AG10803 (cell line): ENCODE measurements at regions not wholly inside any gene's neighbourhood (a gene's known extent, or its start where the extent isn't known, plus 50 kb on each side); places are given as distances from the start of the nearest gene placed in this dataset.

Experiments used
- DNase-seq: peaks from one replicate; pipeline ENCODE4 v3.0.0; 2010; ENCODE audit warnings: low read depth
- H3K4me3 ChIP-seq: 2 replicates; pipeline ENCODE4 v1.5.1; 2011; ENCODE audit warnings: mild to moderate bottlenecking, low read length, control low read depth
- TF ChIP-seq, protein P1 (sequence below): conservative IDR thresholded peaks from 2 replicates; pipeline ENCODE4 v1.5.1; 2011; ENCODE audit warnings: mild to moderate bottlenecking, low read length, control low read depth, inconsistent platforms

DNA sequence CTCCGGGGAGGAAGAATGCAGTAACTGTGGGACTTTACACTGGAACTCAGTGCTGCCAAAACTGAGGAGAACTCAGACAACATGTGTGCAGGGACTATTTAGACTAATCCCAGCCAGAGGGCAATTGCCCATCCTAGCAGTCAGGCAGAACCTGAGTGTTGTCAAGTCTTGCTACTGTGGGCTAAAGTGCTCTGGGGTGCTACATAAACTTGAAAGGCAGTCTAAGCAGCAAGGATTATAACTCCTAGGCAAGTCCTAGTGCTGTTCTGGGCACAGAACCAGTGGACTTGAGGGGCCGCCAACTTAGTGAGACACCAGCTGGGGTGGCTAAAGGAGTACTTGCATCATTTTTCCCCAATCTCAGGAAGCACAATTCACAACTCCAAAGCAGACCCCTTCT lies 363.8 kb upstream of the PTCHD4 start:
- H3K4me3 ChIP-seq, result no peak overlapping the region
- TF ChIP-seq, protein P1, sequence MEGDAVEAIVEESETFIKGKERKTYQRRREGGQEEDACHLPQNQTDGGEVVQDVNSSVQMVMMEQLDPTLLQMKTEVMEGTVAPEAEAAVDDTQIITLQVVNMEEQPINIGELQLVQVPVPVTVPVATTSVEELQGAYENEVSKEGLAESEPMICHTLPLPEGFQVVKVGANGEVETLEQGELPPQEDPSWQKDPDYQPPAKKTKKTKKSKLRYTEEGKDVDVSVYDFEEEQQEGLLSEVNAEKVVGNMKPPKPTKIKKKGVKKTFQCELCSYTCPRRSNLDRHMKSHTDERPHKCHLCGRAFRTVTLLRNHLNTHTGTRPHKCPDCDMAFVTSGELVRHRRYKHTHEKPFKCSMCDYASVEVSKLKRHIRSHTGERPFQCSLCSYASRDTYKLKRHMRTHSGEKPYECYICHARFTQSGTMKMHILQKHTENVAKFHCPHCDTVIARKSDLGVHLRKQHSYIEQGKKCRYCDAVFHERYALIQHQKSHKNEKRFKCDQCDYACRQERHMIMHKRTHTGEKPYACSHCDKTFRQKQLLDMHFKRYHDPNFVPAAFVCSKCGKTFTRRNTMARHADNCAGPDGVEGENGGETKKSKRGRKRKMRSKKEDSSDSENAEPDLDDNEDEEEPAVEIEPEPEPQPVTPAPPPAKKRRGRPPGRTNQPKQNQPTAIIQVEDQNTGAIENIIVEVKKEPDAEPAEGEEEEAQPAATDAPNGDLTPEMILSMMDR, result no peak
- DNase-seq, result no peak

DNA sequence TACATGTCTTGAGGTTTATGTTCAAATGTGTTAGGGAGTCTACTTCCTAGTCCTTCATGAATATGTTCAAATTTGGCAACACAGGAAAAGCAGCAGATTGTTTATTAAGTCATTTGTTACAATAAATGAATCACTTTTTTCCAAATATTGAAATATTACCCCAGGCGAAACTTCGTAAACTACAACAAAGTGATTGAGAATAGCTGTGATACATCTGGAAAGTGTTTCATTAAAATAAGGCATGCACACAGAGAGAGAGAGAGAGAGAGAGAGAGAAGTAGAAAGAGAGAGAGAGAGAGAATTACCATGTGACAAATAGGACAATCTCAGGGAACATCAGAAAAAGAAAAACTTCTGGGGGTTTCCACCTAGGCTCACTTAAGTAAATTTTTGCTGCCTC lies 363.1 kb upstream of the PTCHD4 start:
- no peak for DNase-seq
- no peak overlapping the region for H3K4me3 ChIP-seq
- TF ChIP-seq, protein P1, result no peak

DNA sequence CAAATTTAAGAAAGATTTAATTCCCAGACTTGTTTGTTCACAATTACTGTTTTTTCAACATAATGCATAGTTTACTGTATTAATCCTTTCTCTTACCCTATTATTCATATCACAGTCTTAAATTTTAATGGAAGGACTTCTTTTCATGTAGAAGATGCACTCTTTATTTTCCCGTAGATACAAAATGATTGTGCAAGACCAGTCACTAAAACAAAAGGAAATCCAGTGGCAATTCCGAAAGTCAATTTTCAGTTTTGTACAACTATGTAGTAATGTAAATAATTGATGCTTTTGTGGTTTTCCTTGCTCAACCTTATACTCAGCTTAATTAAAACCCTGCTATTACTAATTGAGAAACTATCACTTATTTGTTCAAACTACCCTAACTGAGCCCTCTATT lies 361.5 kb upstream of the PTCHD4 start:
- H3K4me3 ChIP-seq, result no peak overlapping the region
- TF ChIP-seq, protein P1, result no peak
- no peak for DNase-seq

GRCh38 chr6:48472091-48472490 lies 361.1 kb upstream of the PTCHD4 start:
- TF ChIP-seq, protein P1, result no peak
- DNase-seq, result no peak
- no peak overlapping the region for H3K4me3 ChIP-seq

- TF ChIP-seq, protein P1, result no peak
- H3K4me3 ChIP-seq, result no peak overlapping the region
- no peak for DNase-seq
These were observed 360.3 kb upstream of the PTCHD4 start for GRCh38 chr6:48471326-48471725.

- DNase-seq, result no peak
- no peak overlapping the region for H3K4me3 ChIP-seq
- TF ChIP-seq, protein P1, result no peak
These were observed 338.0 kb upstream of the PTCHD4 start for GRCh38 chr6:48449002-48449401.

DNA sequence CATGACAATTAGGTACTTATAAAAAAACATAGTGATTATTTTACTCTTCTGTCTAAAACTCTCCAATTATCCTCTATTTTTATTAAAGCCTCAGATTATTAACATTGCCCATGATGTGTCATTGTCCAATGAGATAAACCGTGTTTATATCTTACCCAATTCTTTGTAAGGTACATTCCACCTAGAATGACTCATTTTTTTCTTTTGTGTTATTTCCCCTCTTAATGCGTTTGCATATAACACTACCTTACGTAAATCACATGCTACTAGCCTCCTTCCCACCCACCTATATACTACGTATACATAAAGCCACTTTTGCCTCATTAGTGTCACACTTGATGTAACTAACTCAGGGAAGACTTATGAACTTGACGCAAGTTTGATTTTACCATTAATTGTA lies 336.3 kb upstream of the PTCHD4 start:
- TF ChIP-seq, protein P1, result no peak
- no peak for DNase-seq

More for the DNA sequence above, 336.3 kb upstream of the PTCHD4 start:
- H3K4me3 ChIP-seq, result no peak overlapping the region
